ENCODE measurements at regions not wholly inside any gene's neighbourhood (a gene's known extent, or its start where the extent isn't known, plus 50 kb on each side); places are given as distances from the start of the nearest gene placed in this dataset.

- TF ChIP-seq ZNF217 (CRISPR knock-in tag; IDR thresholded peaks at IDR 0.05) (no peak), ZBTB1 (CRISPR knock-in tag; IDR thresholded peaks at IDR 0.05; ENCODE audit: borderline replicate concordance, low read depth) (no peak), ZNF12 (CRISPR knock-in tag; IDR thresholded peaks at IDR 0.05) (no peak), ZKSCAN1 (IDR thresholded peaks at IDR 0.05; ENCODE audit: low read depth, low read length) (no peak), KDM2B (CRISPR knock-in tag; IDR thresholded peaks at IDR 0.05) (no peak), DPF2 (IDR thresholded peaks at IDR 0.05) (no peak), SIN3A (IDR thresholded peaks at IDR 0.05; ENCODE audit: borderline replicate concordance in 2 of 2, control insufficient read depth in 1 of 2, low read depth in 2 of 2, low read length in 2 of 2) (no peak), SIX5 (IDR thresholded peaks at IDR 0.05; ENCODE audit: borderline replicate concordance in 1 of 2, insufficient read depth in 1 of 2, low read depth in 1 of 2, low read length in 2 of 2) (no peak), E2F8 (IDR thresholded peaks at IDR 0.05; ENCODE audit: low read depth, partially characterized antibody) (no peak), HDAC8 (tag; IDR thresholded peaks at IDR 0.05) (no peak), NR2F6 (CRISPR knock-in tag; IDR thresholded peaks at IDR 0.05) (no peak)
These were observed 82.7 kb upstream of the VGLL3 start for GRCh38 chr3:87073496-87074145.

Measured in K562 (cell line).